Peyer's patch (tissue), 4 donors: ENCODE measurements at regions not wholly inside any gene's neighbourhood (a gene's known extent, or its start where the extent isn't known, plus 50 kb on each side); places are given as distances from the start of the nearest gene placed in this dataset.

ENCODE experiments used
- POLR2A ChIP-seq, 2 donors: fragments of 450-650 bp; IDR thresholded peaks; one replicate each; pipeline ENCODE4 v1.5.1; 2017; ENCODE audit warnings: antibody characterized with exemption in 2 of 2, mild to moderate bottlenecking in 2 of 2, moderate library complexity in 2 of 2
- TF ChIP-seq, protein P1 (sequence below), 6 experiments: fragments of 450-650 bp in 4 of 6; fragments of 200-600 bp in 2 of 6; sonication (generic) in 1 of 6; IDR thresholded peaks; one replicate each; pipeline ENCODE4 v1.5.1; 2017 to 2019; ENCODE audit warnings: antibody characterized with exemption in 6 of 6, mild to moderate bottlenecking in 3 of 6, moderate library complexity in 1 of 6

- TF ChIP-seq, protein P1, sequence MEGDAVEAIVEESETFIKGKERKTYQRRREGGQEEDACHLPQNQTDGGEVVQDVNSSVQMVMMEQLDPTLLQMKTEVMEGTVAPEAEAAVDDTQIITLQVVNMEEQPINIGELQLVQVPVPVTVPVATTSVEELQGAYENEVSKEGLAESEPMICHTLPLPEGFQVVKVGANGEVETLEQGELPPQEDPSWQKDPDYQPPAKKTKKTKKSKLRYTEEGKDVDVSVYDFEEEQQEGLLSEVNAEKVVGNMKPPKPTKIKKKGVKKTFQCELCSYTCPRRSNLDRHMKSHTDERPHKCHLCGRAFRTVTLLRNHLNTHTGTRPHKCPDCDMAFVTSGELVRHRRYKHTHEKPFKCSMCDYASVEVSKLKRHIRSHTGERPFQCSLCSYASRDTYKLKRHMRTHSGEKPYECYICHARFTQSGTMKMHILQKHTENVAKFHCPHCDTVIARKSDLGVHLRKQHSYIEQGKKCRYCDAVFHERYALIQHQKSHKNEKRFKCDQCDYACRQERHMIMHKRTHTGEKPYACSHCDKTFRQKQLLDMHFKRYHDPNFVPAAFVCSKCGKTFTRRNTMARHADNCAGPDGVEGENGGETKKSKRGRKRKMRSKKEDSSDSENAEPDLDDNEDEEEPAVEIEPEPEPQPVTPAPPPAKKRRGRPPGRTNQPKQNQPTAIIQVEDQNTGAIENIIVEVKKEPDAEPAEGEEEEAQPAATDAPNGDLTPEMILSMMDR (IDR thresholded peaks at IDR 0.05): no peak
- no peak for TF ChIP-seq POLR2A (IDR thresholded peaks at IDR 0.05)
Measured at GRCh38 chr6:114431641-114432040, 88.8 kb upstream of the HS3ST5 start.
